ENCODE measurements at regions not wholly inside any gene's neighbourhood (a gene's known extent, or its start where the extent isn't known, plus 50 kb on each side); places are given as distances from the start of the nearest gene placed in this dataset.
"Not testable (repeated sequence)": the region's sequence is repeated elsewhere in the genome, so short reads cannot be mapped to it uniquely, and the experiment has no call there.

DNA sequence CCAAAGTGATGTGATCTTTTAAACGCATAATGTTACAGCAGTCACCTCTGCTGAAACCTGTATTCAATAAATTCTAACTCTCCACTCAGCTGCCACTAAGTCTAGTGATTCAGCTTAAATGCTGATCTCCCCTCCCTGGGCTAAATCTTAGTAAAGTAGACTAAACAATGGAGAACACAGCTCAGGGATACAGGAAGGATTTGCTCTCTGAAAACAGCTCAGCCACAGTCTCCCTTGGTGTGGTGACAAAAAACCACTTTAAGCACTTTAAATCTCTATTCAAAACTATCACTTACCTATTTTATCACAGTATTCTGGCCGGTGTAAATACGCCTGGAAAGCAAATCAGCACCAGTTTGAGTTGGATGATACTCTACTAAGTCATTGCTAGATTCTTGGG is 130.6 kb downstream of the RFX6 start:
- H3K27me3 ChIP-seq (ENCODE audit: control insufficient read depth in 1 of 2, insufficient read depth in 1 of 2, low read length in 2 of 2): no peaks in the 10 kb centered on the region
- no peak overlapping the region for H3K18ac ChIP-seq (ENCODE audit: low read depth in 1 of 2, low read length in 2 of 2)
- DNase-seq: no peak
- no peak overlapping the region for H3K4ac ChIP-seq (ENCODE audit: low read depth in 1 of 2, low read length in 2 of 2)
- no peak overlapping the region for H2AFZ ChIP-seq (ENCODE audit: low read depth, low read length)
- 88% methylated on average over 1 of the region's 3 CpGs for WGBS
- H4K8ac ChIP-seq (ENCODE audit: low read length): no peak overlapping the region
- no peak overlapping the region for H3K4me3 ChIP-seq (ENCODE audit: insufficient read depth in 1 of 2, low read depth in 1 of 2, low read length in 2 of 2)
- H2AK5ac ChIP-seq (ENCODE audit: low read length, severe bottlenecking): no peak overlapping the region
- H3K27ac ChIP-seq (ENCODE audit: low read length, poor library complexity, severe bottlenecking): no peak overlapping the region
- H2BK5ac ChIP-seq (ENCODE audit: low read depth, low read length, poor library complexity, severe bottlenecking): no peak overlapping the region
- H2BK15ac ChIP-seq (ENCODE audit: low read depth, poor library complexity, severe bottlenecking): no peak overlapping the region
- H3K23ac ChIP-seq (ENCODE audit: low read length in 2 of 2): no peak overlapping the region
- no peaks in the 10 kb centered on the region for H3K9me3 ChIP-seq (ENCODE audit: control insufficient read depth, low read length)
- no peak overlapping the region for H3K14ac ChIP-seq (ENCODE audit: low read length in 2 of 2)
- no peaks in the 10 kb centered on the region for H3K36me3 ChIP-seq (ENCODE audit: control insufficient read depth in 1 of 2, insufficient read depth in 2 of 2, low read depth in 1 of 2, low read length in 2 of 2)
- no peak overlapping the region for H2BK12ac ChIP-seq (ENCODE audit: low read length in 2 of 2)
- no peak overlapping the region for H4K91ac ChIP-seq (ENCODE audit: low read length)
- H3K9ac ChIP-seq (ENCODE audit: low read length): no peak overlapping the region
- H3K79me1 ChIP-seq (replicated peaks; ENCODE audit: low read length, poor library complexity, severe bottlenecking): no peaks in the 10 kb centered on the region
- H3K4me2 ChIP-seq (ENCODE audit: low read length, poor library complexity, severe bottlenecking): no peak overlapping the region
- no peaks in the 10 kb centered on the region for H3K4me1 ChIP-seq (ENCODE audit: control insufficient read depth, insufficient read depth, low read depth, low read length)
- no peak overlapping the region for H2BK120ac ChIP-seq (ENCODE audit: low read depth, low read length)

- Histone ChIP-seq H3K36me3 (ENCODE audit: control insufficient read depth in 1 of 2, insufficient read depth in 2 of 2, low read depth in 1 of 2, low read length in 2 of 2) (no peaks in the 10 kb centered on the region), H4K8ac (ENCODE audit: low read length) (no peak overlapping the region), H2BK5ac (ENCODE audit: low read depth, low read length, poor library complexity, severe bottlenecking) (no peak overlapping the region), H3K9me3 (ENCODE audit: control insufficient read depth, low read length) (peaks cover 3% of the 10 kb centered on the region), H3K4me1 (ENCODE audit: control insufficient read depth, insufficient read depth, low read depth, low read length) (no peaks in the 10 kb centered on the region), H2BK120ac (ENCODE audit: low read depth, low read length) (no peak overlapping the region), H2BK15ac (ENCODE audit: low read depth, poor library complexity, severe bottlenecking) (no peak overlapping the region), H3K27me3 (ENCODE audit: control insufficient read depth in 1 of 2, insufficient read depth in 1 of 2, low read length in 2 of 2) (no peaks in the 10 kb centered on the region), H3K14ac (ENCODE audit: low read length in 2 of 2) (no peak overlapping the region), H2BK12ac (ENCODE audit: low read length in 2 of 2) (no peak overlapping the region), H2AFZ (ENCODE audit: low read depth, low read length) (no peak overlapping the region), H3K27ac (ENCODE audit: low read length, poor library complexity, severe bottlenecking) (no peak overlapping the region), H3K79me1 (replicated peaks; ENCODE audit: low read length, poor library complexity, severe bottlenecking) (no peaks in the 10 kb centered on the region), H3K23ac (ENCODE audit: low read length in 2 of 2) (no peak overlapping the region), H4K91ac (ENCODE audit: low read length) (no peak overlapping the region), H3K9ac (ENCODE audit: low read length) (no peak overlapping the region), H3K18ac (ENCODE audit: low read depth in 1 of 2, low read length in 2 of 2) (no peak overlapping the region), H3K4me2 (ENCODE audit: low read length, poor library complexity, severe bottlenecking) (no peak overlapping the region), H3K4ac (ENCODE audit: low read depth in 1 of 2, low read length in 2 of 2) (no peak overlapping the region), H3K4me3 (ENCODE audit: insufficient read depth in 1 of 2, low read depth in 1 of 2, low read length in 2 of 2) (no peak overlapping the region), H2AK5ac (ENCODE audit: low read length, severe bottlenecking) (no peak overlapping the region)
- no peak for DNase-seq
- 92% methylated on average over 3 of the region's 3 CpGs for WGBS
These were observed 131.6 kb downstream of the RFX6 start for GRCh38 chr6:117008618-117009017.

DNA sequence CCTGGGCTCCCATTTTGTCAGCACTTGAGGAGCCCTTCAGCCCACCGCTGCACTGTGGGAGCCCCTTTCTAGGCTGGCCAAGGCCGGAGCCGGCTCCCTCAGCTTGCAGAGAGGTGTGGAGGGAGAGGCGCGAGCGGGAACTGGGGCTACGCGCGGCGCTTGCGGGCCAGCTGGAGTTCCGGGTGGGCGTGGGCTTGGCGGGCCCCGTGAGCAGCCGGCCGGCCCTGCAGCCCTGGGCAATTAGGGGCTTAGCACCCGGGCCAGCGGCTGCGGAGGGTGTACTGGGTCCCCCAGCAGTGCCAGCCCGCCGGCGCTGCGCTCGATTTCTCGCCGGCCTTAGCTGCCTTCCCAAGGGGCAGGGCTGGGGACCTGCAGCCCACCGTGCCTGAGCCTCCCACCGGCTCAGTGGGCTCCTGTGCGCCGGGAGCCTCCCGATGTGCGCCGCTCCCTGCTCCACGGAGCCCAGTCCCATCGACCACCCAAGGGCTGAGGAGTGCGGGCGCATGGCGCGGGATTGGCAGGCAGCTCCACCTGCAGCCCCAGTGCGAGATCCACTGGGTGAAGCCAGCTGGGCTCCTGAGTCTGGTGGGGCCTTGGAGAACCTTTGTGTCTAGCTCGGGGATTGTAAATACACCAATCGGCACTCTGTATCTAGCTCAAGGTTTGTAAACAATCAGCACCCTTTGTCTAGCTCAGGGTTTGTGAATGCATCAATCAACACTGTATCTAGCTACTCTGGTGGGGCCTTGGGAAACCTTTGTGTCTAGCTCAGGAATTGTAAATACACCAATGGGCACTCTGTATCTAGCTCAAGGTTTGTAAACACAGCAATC is 137.8 kb downstream of the RFX6 start:
- not testable (repeated sequence) for H2BK120ac ChIP-seq (ENCODE audit: low read depth, low read length); H3K4me3 ChIP-seq (ENCODE audit: insufficient read depth in 1 of 2, low read depth in 1 of 2, low read length in 2 of 2); H3K27ac ChIP-seq (ENCODE audit: low read length, poor library complexity, severe bottlenecking); H3K4ac ChIP-seq (ENCODE audit: low read depth in 1 of 2, low read length in 2 of 2); H2BK5ac ChIP-seq (ENCODE audit: low read depth, low read length, poor library complexity, severe bottlenecking); H3K27me3 ChIP-seq (ENCODE audit: control insufficient read depth in 1 of 2, insufficient read depth in 1 of 2, low read length in 2 of 2); H3K9ac ChIP-seq (ENCODE audit: low read length); H2AK5ac ChIP-seq (ENCODE audit: low read length, severe bottlenecking); H3K18ac ChIP-seq (ENCODE audit: low read depth in 1 of 2, low read length in 2 of 2); H3K9me3 ChIP-seq (ENCODE audit: control insufficient read depth, low read length); H3K79me1 ChIP-seq (replicated peaks; ENCODE audit: low read length, poor library complexity, severe bottlenecking); H3K4me1 ChIP-seq (ENCODE audit: control insufficient read depth, insufficient read depth, low read depth, low read length); H4K91ac ChIP-seq (ENCODE audit: low read length); H3K36me3 ChIP-seq (ENCODE audit: control insufficient read depth in 1 of 2, insufficient read depth in 2 of 2, low read depth in 1 of 2, low read length in 2 of 2); H4K8ac ChIP-seq (ENCODE audit: low read length); H3K4me2 ChIP-seq (ENCODE audit: low read length, poor library complexity, severe bottlenecking); H3K23ac ChIP-seq (ENCODE audit: low read length in 2 of 2); H2BK12ac ChIP-seq (ENCODE audit: low read length in 2 of 2); H3K14ac ChIP-seq (ENCODE audit: low read length in 2 of 2); DNase-seq; H2BK15ac ChIP-seq (ENCODE audit: low read depth, poor library complexity, severe bottlenecking); H2AFZ ChIP-seq (ENCODE audit: low read depth, low read length)
- WGBS: 92% methylated on average over 43 of the region's 43 CpGs

DNA sequence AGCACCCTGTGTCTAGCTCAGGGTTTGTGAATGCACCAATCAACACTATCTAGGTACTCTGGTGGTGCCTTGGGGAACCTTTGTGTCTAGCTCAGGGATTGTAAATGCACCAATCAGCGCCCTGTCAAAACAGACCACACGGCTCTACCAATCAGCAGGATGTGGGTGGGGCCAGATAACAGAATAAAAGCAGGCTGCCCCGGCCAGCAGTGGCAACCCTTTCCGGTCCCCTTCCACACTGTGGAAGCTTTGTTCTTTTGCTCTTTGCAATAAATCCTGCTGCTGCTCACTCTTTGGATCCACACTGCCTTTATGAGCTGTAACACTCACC is 138.4 kb downstream of the RFX6 start:
- H3K23ac ChIP-seq (ENCODE audit: low read length in 2 of 2); H3K4me2 ChIP-seq (ENCODE audit: low read length, poor library complexity, severe bottlenecking): not testable (repeated sequence)
- WGBS: 82% methylated on average over 4 of the region's 4 CpGs

More for the DNA sequence above, 138.4 kb downstream of the RFX6 start:
- H3K18ac ChIP-seq (ENCODE audit: low read depth in 1 of 2, low read length in 2 of 2); H3K27ac ChIP-seq (ENCODE audit: low read length, poor library complexity, severe bottlenecking); H3K4me1 ChIP-seq (ENCODE audit: control insufficient read depth, insufficient read depth, low read depth, low read length); H3K4ac ChIP-seq (ENCODE audit: low read depth in 1 of 2, low read length in 2 of 2); H2BK12ac ChIP-seq (ENCODE audit: low read length in 2 of 2); H3K9ac ChIP-seq (ENCODE audit: low read length); H3K14ac ChIP-seq (ENCODE audit: low read length in 2 of 2); H2AFZ ChIP-seq (ENCODE audit: low read depth, low read length); H3K4me3 ChIP-seq (ENCODE audit: insufficient read depth in 1 of 2, low read depth in 1 of 2, low read length in 2 of 2); H4K91ac ChIP-seq (ENCODE audit: low read length); H3K79me1 ChIP-seq (replicated peaks; ENCODE audit: low read length, poor library complexity, severe bottlenecking); H2AK5ac ChIP-seq (ENCODE audit: low read length, severe bottlenecking); H3K27me3 ChIP-seq (ENCODE audit: control insufficient read depth in 1 of 2, insufficient read depth in 1 of 2, low read length in 2 of 2); DNase-seq; H3K36me3 ChIP-seq (ENCODE audit: control insufficient read depth in 1 of 2, insufficient read depth in 2 of 2, low read depth in 1 of 2, low read length in 2 of 2); H2BK5ac ChIP-seq (ENCODE audit: low read depth, low read length, poor library complexity, severe bottlenecking); H2BK120ac ChIP-seq (ENCODE audit: low read depth, low read length); H4K8ac ChIP-seq (ENCODE audit: low read length); H2BK15ac ChIP-seq (ENCODE audit: low read depth, poor library complexity, severe bottlenecking); H3K9me3 ChIP-seq (ENCODE audit: control insufficient read depth, low read length): not testable (repeated sequence)
